GM23338 (cell line): ENCODE measurements at regions not wholly inside any gene's neighbourhood (a gene's known extent, or its start where the extent isn't known, plus 50 kb on each side); places are given as distances from the start of the nearest gene placed in this dataset.

Experiments
- ATAC-seq: fragments of 200-7000 bp; cut with Tn5 transposase; 3 replicates; pipeline ENCODE4 v1.9.1; 2020
- DNase-seq: peaks from one replicate; pipeline ENCODE4 v3.0.0-alpha.2; 2015; ENCODE audit warnings: low spot score
- H2AFZ ChIP-seq: fragments of 200-600 bp; sonication (generic); 2 replicates; pipeline ENCODE4 v1.8.0; 2016; ENCODE audit warnings: antibody characterized with exemption, mild to moderate bottlenecking, moderate library complexity
- H3F3A ChIP-seq: fragments of 200-600 bp; sonication (generic); replicated peaks from 2 replicates; pipeline ENCODE4 v1.8.0; 2017; ENCODE audit warnings: antibody characterized with exemption, mixed run types, low read depth
- H3K27ac ChIP-seq: fragments of 200-600 bp; sonication (generic); 2 replicates; pipeline ENCODE4 v1.6.1; 2016; ENCODE audit warnings: low read depth
- H3K27me3 ChIP-seq: fragments of 200-600 bp; sonication (generic); 2 replicates; pipeline ENCODE4 v1.8.0; 2016; ENCODE audit warnings: mild to moderate bottlenecking, mixed run types, moderate library complexity; ENCODE audit not compliant: insufficient read depth
- H3K36me3 ChIP-seq: fragments of 200-600 bp; sonication (generic); 2 replicates; pipeline ENCODE4 v1.8.0; 2016; ENCODE audit warnings: mild to moderate bottlenecking; ENCODE audit not compliant: insufficient read depth
- H3K4me1 ChIP-seq: fragments of 200-600 bp; sonication (generic); 2 replicates; pipeline ENCODE4 v1.8.0; 2016; ENCODE audit warnings: mild to moderate bottlenecking, moderate library complexity; ENCODE audit not compliant: insufficient read depth
- H3K4me2 ChIP-seq: fragments of 200-600 bp; sonication (generic); 2 replicates; pipeline ENCODE4 v1.7.1; 2017; ENCODE audit warnings: mixed run types
- H3K4me3 ChIP-seq: fragments of 200-600 bp; sonication (generic); 2 replicates; pipeline ENCODE4 v1.6.1; 2016; ENCODE audit warnings: mixed run types
- H3K79me2 ChIP-seq: fragments of 200-600 bp; sonication (generic); replicated peaks from 2 replicates; pipeline ENCODE4 v1.8.0; 2017; ENCODE audit warnings: mild to moderate bottlenecking; ENCODE audit not compliant: insufficient read depth
- H3K9me2 ChIP-seq: fragments of 200-600 bp; sonication (generic); 2 replicates; pipeline ENCODE4 v1.8.0; 2017; ENCODE audit not compliant: insufficient read depth
- H4K20me1 ChIP-seq: fragments of 200-600 bp; sonication (generic); replicated peaks from 2 replicates; pipeline ENCODE4 v1.8.0; 2017; ENCODE audit warnings: mild to moderate bottlenecking; ENCODE audit not compliant: insufficient read depth
- H3K27ac Mint-ChIP-seq: 2 replicates; pipeline ENCODE4 v1.8.0; 2020; ENCODE audit warnings: inconsistent platforms, mild to moderate bottlenecking, moderate library complexity, mixed read lengths
- H3K27me3 Mint-ChIP-seq: 3 replicates; pipeline ENCODE4 v1.8.0; 2022; ENCODE audit warnings: low read depth, mild to moderate bottlenecking, moderate library complexity, mixed read lengths, inconsistent platforms; ENCODE audit not compliant: insufficient read depth, poor library complexity
- H3K36me3 Mint-ChIP-seq: 3 replicates; pipeline ENCODE4 v1.8.0; 2021; ENCODE audit warnings: low read depth, mild to moderate bottlenecking, inconsistent platforms, moderate library complexity, mixed read lengths
- H3K4me1 Mint-ChIP-seq: 3 replicates; pipeline ENCODE4 v1.8.0; 2020; ENCODE audit warnings: mild to moderate bottlenecking, inconsistent platforms, mixed read lengths
- H3K4me3 Mint-ChIP-seq: 3 replicates; pipeline ENCODE4 v1.8.0; 2021; ENCODE audit warnings: moderate library complexity, mild to moderate bottlenecking, inconsistent platforms, mixed read lengths
- H3K9me3 Mint-ChIP-seq: 3 replicates; pipeline ENCODE4 v1.8.0; 2020; ENCODE audit warnings: moderate library complexity, mild to moderate bottlenecking, inconsistent platforms, mixed read lengths
- EZH2 ChIP-seq: fragments of 200-600 bp; sonication (generic); IDR thresholded peaks from one replicate; pipeline ENCODE4 v1.8.0; 2017; ENCODE audit warnings: antibody characterized with exemption, mild to moderate bottlenecking, low read depth; ENCODE audit not compliant: unreplicated experiment
- JUNB ChIP-seq: IDR thresholded peaks from one replicate; pipeline ENCODE4 v1.6.1; 2016; ENCODE audit warnings: antibody characterized with exemption; ENCODE audit not compliant: unreplicated experiment
- NANOG ChIP-seq: IDR thresholded peaks from 2 replicates; pipeline ENCODE4 v1.6.1; 2016; ENCODE audit warnings: antibody characterized with exemption, borderline replicate concordance
- STAT1 ChIP-seq: IDR thresholded peaks from one replicate; pipeline ENCODE4 v1.6.1; 2016; ENCODE audit warnings: antibody characterized with exemption; ENCODE audit not compliant: unreplicated experiment
- ZNF331 ChIP-seq: fragments of 250-450 bp; sonication (Bioruptor Pico); IDR thresholded peaks from 2 replicates; pipeline ENCODE4 v1.5.0; 2020; ENCODE audit warnings: low read depth, mild to moderate bottlenecking, moderate library complexity
- ZNF462 ChIP-seq: fragments of 250-450 bp; sonication (Bioruptor Pico); IDR thresholded peaks from 2 replicates; pipeline ENCODE4 v1.5.0; 2020; ENCODE audit warnings: mild to moderate bottlenecking, moderate library complexity
- TF ChIP-seq, protein P1 (sequence below), 2 experiments: fragments of 200-600 bp in 1 of 2; sonication (generic) in 1 of 2; conservative IDR thresholded peaks; 2 replicates each; pipeline versions ENCODE4 v1.5.1 to v1.6.1; 2016 to 2017; ENCODE audit warnings: antibody characterized with exemption in 2 of 2, low read depth in 2 of 2, mild to moderate bottlenecking in 2 of 2, moderate library complexity in 1 of 2
- TF ChIP-seq, protein P2 (sequence below): IDR thresholded peaks from 2 replicates; pipeline ENCODE4 v1.6.1; 2016; ENCODE audit warnings: antibody characterized with exemption

DNA sequence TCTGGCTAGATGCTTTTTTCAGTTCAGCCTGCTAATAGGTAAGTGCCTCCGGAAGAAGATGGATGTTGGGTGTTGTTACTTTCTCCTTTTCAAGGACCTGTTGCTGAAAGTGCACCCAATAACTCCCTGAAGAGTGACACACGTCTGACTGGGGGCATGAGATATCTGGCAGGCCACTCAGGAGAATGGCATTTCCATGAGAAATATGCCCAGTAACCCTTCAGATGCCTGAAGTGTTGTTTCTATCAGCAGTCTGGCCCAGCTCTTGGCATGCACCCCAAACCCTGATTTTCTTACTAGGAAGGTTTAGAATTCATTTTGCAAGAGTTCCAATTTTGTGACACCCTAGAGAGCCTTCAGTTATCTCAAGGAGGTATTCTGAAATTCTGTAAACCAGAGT lies 71.5 kb downstream of the ARHGAP35 start (continued):
- TF ChIP-seq ZNF462 (CRISPR knock-in tag): no peak
- no peak for TF ChIP-seq STAT1
- TF ChIP-seq, protein P1, sequence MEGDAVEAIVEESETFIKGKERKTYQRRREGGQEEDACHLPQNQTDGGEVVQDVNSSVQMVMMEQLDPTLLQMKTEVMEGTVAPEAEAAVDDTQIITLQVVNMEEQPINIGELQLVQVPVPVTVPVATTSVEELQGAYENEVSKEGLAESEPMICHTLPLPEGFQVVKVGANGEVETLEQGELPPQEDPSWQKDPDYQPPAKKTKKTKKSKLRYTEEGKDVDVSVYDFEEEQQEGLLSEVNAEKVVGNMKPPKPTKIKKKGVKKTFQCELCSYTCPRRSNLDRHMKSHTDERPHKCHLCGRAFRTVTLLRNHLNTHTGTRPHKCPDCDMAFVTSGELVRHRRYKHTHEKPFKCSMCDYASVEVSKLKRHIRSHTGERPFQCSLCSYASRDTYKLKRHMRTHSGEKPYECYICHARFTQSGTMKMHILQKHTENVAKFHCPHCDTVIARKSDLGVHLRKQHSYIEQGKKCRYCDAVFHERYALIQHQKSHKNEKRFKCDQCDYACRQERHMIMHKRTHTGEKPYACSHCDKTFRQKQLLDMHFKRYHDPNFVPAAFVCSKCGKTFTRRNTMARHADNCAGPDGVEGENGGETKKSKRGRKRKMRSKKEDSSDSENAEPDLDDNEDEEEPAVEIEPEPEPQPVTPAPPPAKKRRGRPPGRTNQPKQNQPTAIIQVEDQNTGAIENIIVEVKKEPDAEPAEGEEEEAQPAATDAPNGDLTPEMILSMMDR (conservative IDR thresholded peaks at IDR 0.05; ENCODE audit: low read depth in 2 of 2): no peak

GRCh38 chr19:46935066-46935663 lies 74.4 kb downstream of the ARHGAP35 start:
- Mint-ChIP-seq H3K4me3 (no peak overlapping the region), H3K27ac (peak overlapping the region; percentile 0; the same call in 1 of the 2 replicates), H3K4me1 (peaks cover 5% of the 10 kb centered on the region; the same call in 2 of the 3 replicates), H3K36me3 (peaks cover 14% of the 10 kb centered on the region; the same call in 2 of the 3 replicates), H3K9me3 (no peaks in the 10 kb centered on the region), H3K27me3 (peaks cover 2% of the 10 kb centered on the region)
- Histone ChIP-seq H3K4me1 (no peaks in the 10 kb centered on the region; the same call in 1 of the 2 replicates), H3F3A (no peaks in the 10 kb centered on the region), H3K9me2 (no peaks in the 10 kb centered on the region), H3K4me2 (no peak overlapping the region), H3K4me3 (no peak overlapping the region), H3K79me2 (peaks cover 71% of the 10 kb centered on the region), H4K20me1 (peaks cover 8% of the 10 kb centered on the region; the same call in 1 of the 2 replicates), H3K27me3 (no peaks in the 10 kb centered on the region), H2AFZ (no peak overlapping the region), H3K36me3 (no peaks in the 10 kb centered on the region), H3K27ac (peak overlapping the region; percentile 4; the same call in 1 of the 2 replicates)
- DNase-seq (no peak), ATAC-seq (no peak)
- TF ChIP-seq, protein P2, sequence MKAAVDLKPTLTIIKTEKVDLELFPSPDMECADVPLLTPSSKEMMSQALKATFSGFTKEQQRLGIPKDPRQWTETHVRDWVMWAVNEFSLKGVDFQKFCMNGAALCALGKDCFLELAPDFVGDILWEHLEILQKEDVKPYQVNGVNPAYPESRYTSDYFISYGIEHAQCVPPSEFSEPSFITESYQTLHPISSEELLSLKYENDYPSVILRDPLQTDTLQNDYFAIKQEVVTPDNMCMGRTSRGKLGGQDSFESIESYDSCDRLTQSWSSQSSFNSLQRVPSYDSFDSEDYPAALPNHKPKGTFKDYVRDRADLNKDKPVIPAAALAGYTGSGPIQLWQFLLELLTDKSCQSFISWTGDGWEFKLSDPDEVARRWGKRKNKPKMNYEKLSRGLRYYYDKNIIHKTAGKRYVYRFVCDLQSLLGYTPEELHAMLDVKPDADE: no peak
- no peak for TF ChIP-seq NANOG
- no peak for TF ChIP-seq JUNB
- no peak for TF ChIP-seq ZNF331 (CRISPR knock-in tag)
- no peak for TF ChIP-seq EZH2
